ENCODE measurements at regions not wholly inside any gene's neighbourhood (a gene's known extent, or its start where the extent isn't known, plus 50 kb on each side); places are given as distances from the start of the nearest gene placed in this dataset.

GRCh38 chr4:135966936-135967335 is 1565.4 kb downstream of the PCDH18 start:
- no peak for DNase-seq (ENCODE audit: low read depth)
- TF ChIP-seq CTCF (IDR thresholded peaks at IDR 0.05; ENCODE audit: control insufficient read depth, extremely low read depth, insufficient read depth) = no peak
- no peak overlapping the region for H3K4me3 ChIP-seq (ENCODE audit: low read depth, low read length)

- no peak for TF ChIP-seq CTCF (IDR thresholded peaks at IDR 0.05; ENCODE audit: control insufficient read depth, extremely low read depth, insufficient read depth)
- DNase-seq (ENCODE audit: low read depth) = no peak
Observed at GRCh38 chr4:135963009-135963408, 1569.3 kb downstream of the PCDH18 start.

GRCh38 chr4:135949931-135950330 is 1582.4 kb downstream of the PCDH18 start:
- DNase-seq (ENCODE audit: low read depth) = no peak
- no peak for TF ChIP-seq CTCF (IDR thresholded peaks at IDR 0.05; ENCODE audit: control insufficient read depth, extremely low read depth, insufficient read depth)
- no peak overlapping the region for H3K4me3 ChIP-seq (ENCODE audit: low read depth, low read length)

More at GRCh38 chr4:135963009-135963408, 1569.3 kb downstream of the PCDH18 start:
- H3K4me3 ChIP-seq (ENCODE audit: low read depth, low read length) = no peak overlapping the region

GRCh38 chr4:135948797-135949196 is 1583.5 kb downstream of the PCDH18 start:
- H3K4me3 ChIP-seq (ENCODE audit: low read depth, low read length) = no peak overlapping the region
- DNase-seq (ENCODE audit: low read depth) = no peak
- no peak for TF ChIP-seq CTCF (IDR thresholded peaks at IDR 0.05; ENCODE audit: control insufficient read depth, extremely low read depth, insufficient read depth)

- H3K4me3 ChIP-seq (ENCODE audit: low read depth, low read length) = no peak overlapping the region
- no peak for TF ChIP-seq CTCF (IDR thresholded peaks at IDR 0.05; ENCODE audit: control insufficient read depth, extremely low read depth, insufficient read depth)
- no peak for DNase-seq (ENCODE audit: low read depth)
Observed at GRCh38 chr4:135941671-135942070, 1590.6 kb downstream of the PCDH18 start.

- TF ChIP-seq CTCF (IDR thresholded peaks at IDR 0.05; ENCODE audit: control insufficient read depth, extremely low read depth, insufficient read depth) = no peak
Observed at GRCh38 chr4:135934026-135934425, 1598.3 kb downstream of the PCDH18 start.

GRCh38 chr4:135927651-135928050 is 1604.6 kb downstream of the PCDH18 start:
- no peak overlapping the region for H3K4me3 ChIP-seq (ENCODE audit: low read depth, low read length)
- DNase-seq (ENCODE audit: low read depth) = no peak
- no peak for TF ChIP-seq CTCF (IDR thresholded peaks at IDR 0.05; ENCODE audit: control insufficient read depth, extremely low read depth, insufficient read depth)

More at GRCh38 chr4:135934026-135934425, 1598.3 kb downstream of the PCDH18 start:
- no peak overlapping the region for H3K4me3 ChIP-seq (ENCODE audit: low read depth, low read length)
- no peak for DNase-seq (ENCODE audit: low read depth)

Data from LNCaP clone FGC (cell line).